Astrocyte (in vitro differentiated cells and primary cell): ENCODE measurements at regions not wholly inside any gene's neighbourhood (a gene's known extent, or its start where the extent isn't known, plus 50 kb on each side); places are given as distances from the start of the nearest gene placed in this dataset.

ENCODE experiments used
- CTCF ChIP-seq: IDR thresholded peaks from 2 replicates; pipeline ENCODE4 v1.5.1; 2011; ENCODE audit warnings: low read depth, mild to moderate bottlenecking, inconsistent platforms, low read length, moderate library complexity; ENCODE audit not compliant: insufficient read depth
- EZH2 ChIP-seq: IDR thresholded peaks from 2 replicates; pipeline ENCODE4 v1.6.1; 2012; ENCODE audit warnings: mild to moderate bottlenecking, low read length, inconsistent platforms; ENCODE audit not compliant: insufficient read depth

GRCh38 chrX:43064096-43064495, 286.1 kb upstream of the PPP1R2C start:
- no peak for TF ChIP-seq CTCF
- no peak for TF ChIP-seq EZH2
